ENCODE measurements at regions not wholly inside any gene's neighbourhood (a gene's known extent, or its start where the extent isn't known, plus 50 kb on each side); places are given as distances from the start of the nearest gene placed in this dataset.
"Not testable (repeated sequence)": the region's sequence is repeated elsewhere in the genome, so short reads cannot be mapped to it uniquely, and the experiment has no call there.

GRCh38 chr1:59185163-59185860 lies 111.6 kb upstream of the FGGY start:
- DNase-seq = no peak

GRCh38 chr1:59186656-59187055 lies 110.2 kb upstream of the FGGY start:
- DNase-seq = peak; percentile 31

- no peak for DNase-seq
These were observed 108.3 kb upstream of the FGGY start for GRCh38 chr1:59188413-59189213.

- no peak for DNase-seq
These were observed 103.3 kb upstream of the FGGY start for GRCh38 chr1:59193443-59194093.

- DNase-seq = no peak
These were observed 102.3 kb upstream of the FGGY start for GRCh38 chr1:59194621-59195020.

GRCh38 chr1:59195151-59195550 lies 101.7 kb upstream of the FGGY start:
- DNase-seq = no peak

GRCh38 chr1:59198564-59198963 lies 98.3 kb upstream of the FGGY start:
- DNase-seq = no peak

- no peak for DNase-seq
These were observed 97.7 kb upstream of the FGGY start for GRCh38 chr1:59199147-59199546.

- no peak for DNase-seq
These were observed 97.0 kb upstream of the FGGY start for GRCh38 chr1:59199719-59200376.

GRCh38 chr1:59201341-59201740 lies 95.6 kb upstream of the FGGY start:
- DNase-seq = peak; percentile 38

GRCh38 chr1:59202455-59202854 lies 94.4 kb upstream of the FGGY start:
- no peak for DNase-seq

- DNase-seq = peak; percentile 43
These were observed 92.9 kb upstream of the FGGY start for GRCh38 chr1:59204001-59204400.

- DNase-seq = not testable (repeated sequence)
These were observed 90.3 kb upstream of the FGGY start for GRCh38 chr1:59206616-59207015.

GRCh38 chr1:59210430-59210829 lies 86.5 kb upstream of the FGGY start:
- DNase-seq = not testable (repeated sequence)

GRCh38 chr1:59212706-59213105 lies 84.2 kb upstream of the FGGY start:
- DNase-seq = no peak

- no peak for DNase-seq
These were observed 82.4 kb upstream of the FGGY start for GRCh38 chr1:59214248-59215208.

- no peak for DNase-seq
These were observed 81.1 kb upstream of the FGGY start for GRCh38 chr1:59215766-59216291.

- not testable (repeated sequence) for DNase-seq
These were observed 79.5 kb upstream of the FGGY start for GRCh38 chr1:59217439-59217838.

GRCh38 chr1:59218521-59219236 lies 78.2 kb upstream of the FGGY start:
- DNase-seq = no peak

- DNase-seq = no peak
These were observed 77.0 kb upstream of the FGGY start for GRCh38 chr1:59219916-59220315.

- DNase-seq = no peak
These were observed 76.5 kb upstream of the FGGY start for GRCh38 chr1:59220356-59220755.
